GM21367 (cell line): ENCODE measurements at regions not wholly inside any gene's neighbourhood (a gene's known extent, or its start where the extent isn't known, plus 50 kb on each side); places are given as distances from the start of the nearest gene placed in this dataset.
"Not testable (repeated sequence)": the region's sequence is repeated elsewhere in the genome, so short reads cannot be mapped to it uniquely, and the experiment has no call there.

Source experiments
- ATAC-seq: cut with Tn5 transposase; IDR thresholded peaks from one replicate; pipeline ENCODE4 v1.9.1; 2021; ENCODE audit not compliant: unreplicated experiment

GRCh38 chr10:28188526-28188925 is 114.3 kb downstream of the MPP7 start:
- no peak for ATAC-seq

GRCh38 chr10:28186887-28187578 is 115.8 kb downstream of the MPP7 start:
- ATAC-seq: no peak

- no peak for ATAC-seq
Measured at GRCh38 chr10:28186461-28186860, 116.4 kb downstream of the MPP7 start.

- no peak for ATAC-seq
Measured at GRCh38 chr10:28184810-28185209, 118.1 kb downstream of the MPP7 start.

- ATAC-seq: no peak
Measured at GRCh38 chr10:28181478-28182096, 121.3 kb downstream of the MPP7 start.

GRCh38 chr10:28180654-28181053 is 122.2 kb downstream of the MPP7 start:
- no peak for ATAC-seq

- no peak for ATAC-seq
Measured at GRCh38 chr10:28179743-28180099, 123.1 kb downstream of the MPP7 start.

- ATAC-seq: peak; percentile 67
Measured at GRCh38 chr10:28179006-28179742, 123.7 kb downstream of the MPP7 start.

- no peak for ATAC-seq
Measured at GRCh38 chr10:28177944-28178637, 124.8 kb downstream of the MPP7 start.

- not testable (repeated sequence) for ATAC-seq
Measured at GRCh38 chr10:28176498-28176897, 126.4 kb downstream of the MPP7 start.

- no peak for ATAC-seq
Measured at GRCh38 chr10:28172223-28172610, 130.6 kb downstream of the MPP7 start.

- ATAC-seq: no peak
Measured at GRCh38 chr10:28171468-28172222, 131.2 kb downstream of the MPP7 start.

GRCh38 chr10:28169525-28169924 is 133.3 kb downstream of the MPP7 start:
- ATAC-seq: peak; percentile 85

GRCh38 chr10:28160866-28161405 is 141.9 kb downstream of the MPP7 start:
- ATAC-seq: no peak

- no peak for ATAC-seq
Measured at GRCh38 chr10:28157379-28157778, 145.5 kb downstream of the MPP7 start.

GRCh38 chr10:28155726-28156125 is 147.1 kb downstream of the MPP7 start:
- no peak for ATAC-seq

GRCh38 chr10:28151636-28152035 is 151.2 kb downstream of the MPP7 start:
- no peak for ATAC-seq

- ATAC-seq: no peak
Measured at GRCh38 chr10:28149746-28150145, 150.9 kb upstream of the ODAD2 start.

GRCh38 chr10:28147706-28148105 is 148.8 kb upstream of the ODAD2 start:
- no peak for ATAC-seq

GRCh38 chr10:28139138-28139537 is 140.3 kb upstream of the ODAD2 start:
- ATAC-seq: no peak
